NCI-H345 treated with DMSO at 0.1 percent for 48 hours (cell line): ENCODE measurements at regions not wholly inside any gene's neighbourhood (a gene's known extent, or its start where the extent isn't known, plus 50 kb on each side); places are given as distances from the start of the nearest gene placed in this dataset.
A peak's percentile ranks its signal among the peaks of the same experiment; 100 is the strongest.

Experiments
- DNase-seq: peaks from one replicate; lab custom pipeline; 2025; ENCODE audit not compliant: unreplicated experiment; lab: John Stamatoyannopoulos, UW

DNA sequence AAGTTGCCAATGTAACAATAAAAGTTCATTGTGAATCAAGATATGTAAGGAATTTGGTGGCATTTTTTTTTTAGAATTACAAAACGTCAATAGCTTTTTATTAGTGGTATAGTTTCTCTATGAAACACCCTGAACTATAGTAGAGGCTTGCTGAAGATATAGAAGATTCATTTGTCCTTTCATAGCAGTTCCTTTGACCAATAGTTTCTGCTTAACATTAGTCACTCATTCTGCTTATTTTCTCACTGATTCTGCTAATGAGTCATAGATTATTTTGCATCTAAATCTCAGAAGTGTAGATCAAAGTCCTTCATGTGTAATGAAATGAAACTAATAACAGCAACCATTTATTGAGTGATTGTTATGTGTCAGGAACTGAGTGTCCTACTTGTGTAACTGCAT is 205.0 kb upstream of the TET2 start:
- DNase-seq = no peak

DNA sequence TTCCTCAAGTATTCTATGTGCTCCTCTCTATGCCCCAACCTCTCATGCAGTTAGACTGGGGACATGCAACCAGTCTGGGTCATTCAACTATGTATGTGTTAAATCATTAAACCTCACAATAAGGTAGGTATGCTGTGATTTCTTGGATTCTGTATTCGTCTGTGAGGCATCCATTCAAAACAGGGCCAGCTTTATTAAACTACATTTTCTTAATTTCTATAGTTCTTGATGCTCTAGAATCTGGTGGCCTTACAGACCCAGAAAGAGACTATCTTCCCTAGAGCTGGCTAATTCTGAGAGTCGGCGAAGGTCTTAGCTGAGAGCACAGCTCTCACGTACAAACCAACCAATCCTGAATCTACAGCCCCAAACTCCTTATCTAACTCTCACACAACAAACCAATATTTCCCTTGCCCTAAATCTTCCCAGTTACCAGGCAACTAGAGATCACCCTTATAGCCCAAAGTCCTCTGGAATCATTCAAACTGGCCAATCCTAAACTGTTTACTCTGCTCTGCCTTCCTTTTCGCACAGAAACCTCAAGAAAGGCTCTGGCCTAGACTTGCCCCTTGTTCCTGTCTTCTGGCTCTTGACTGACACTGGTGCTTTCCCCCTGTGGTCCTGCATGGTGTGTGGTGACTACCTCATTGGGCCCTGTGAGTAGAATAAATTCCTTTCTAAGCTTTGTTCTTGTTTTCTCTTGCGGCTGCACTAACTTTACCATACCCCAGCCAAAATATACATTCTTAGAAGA is 203.5 kb upstream of the TET2 start:
- DNase-seq = no peak

DNA sequence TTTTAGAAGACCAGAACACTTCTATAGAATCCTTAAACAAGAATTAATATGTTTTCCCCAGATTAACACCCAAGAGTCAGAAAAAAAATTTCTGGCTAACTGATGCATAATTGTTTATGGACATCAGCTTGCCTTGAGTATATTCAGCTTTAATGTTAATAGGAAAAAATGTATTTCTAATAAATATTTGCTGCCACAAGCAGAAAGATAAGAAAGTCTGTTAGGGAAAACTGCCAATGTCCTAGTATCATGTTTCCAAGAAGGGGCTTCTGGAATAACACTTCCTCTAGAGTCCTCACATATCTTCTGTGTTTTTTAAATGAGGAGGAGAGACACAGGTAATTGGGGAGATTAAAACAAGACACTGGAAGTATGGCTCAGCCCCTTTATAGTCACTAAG is 202.1 kb upstream of the TET2 start:
- DNase-seq = no peak

DNA sequence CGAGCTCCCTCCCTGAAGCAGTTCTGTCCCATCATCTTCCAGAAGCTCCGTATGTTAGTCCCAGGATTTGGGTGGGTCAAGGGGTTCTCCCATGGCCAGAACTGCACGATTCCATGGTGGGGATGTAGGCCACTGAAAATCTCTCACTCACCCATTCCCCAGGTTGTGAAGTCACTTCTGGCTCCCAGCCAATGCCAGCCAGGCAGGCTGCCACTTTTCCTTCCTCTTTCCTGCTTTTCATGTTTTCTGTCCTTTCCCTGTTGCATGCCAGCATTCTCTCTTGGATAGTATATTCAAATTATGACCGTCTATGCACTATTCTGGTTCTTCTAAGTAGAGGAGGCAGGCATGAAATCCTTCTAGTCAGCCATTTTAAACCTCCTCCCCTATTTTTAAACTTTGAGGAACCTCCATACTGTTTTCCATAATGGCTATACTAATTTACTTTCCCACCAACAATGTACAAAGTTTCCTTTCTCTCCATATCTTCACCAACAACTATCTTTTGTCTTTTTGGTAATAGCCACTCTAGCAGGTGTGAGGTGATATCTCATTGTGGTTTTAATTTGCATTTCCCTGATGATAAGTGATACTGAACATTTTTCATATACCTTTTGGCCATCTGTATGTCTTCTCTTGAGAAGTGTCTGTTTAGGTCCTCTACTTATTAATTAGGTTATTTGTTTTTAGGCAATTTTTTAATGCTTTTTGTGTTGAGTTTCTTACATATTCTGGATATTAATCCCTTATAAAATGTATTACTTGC is 182.1 kb upstream of the TET2 start:
- DNase-seq = no peak

DNA sequence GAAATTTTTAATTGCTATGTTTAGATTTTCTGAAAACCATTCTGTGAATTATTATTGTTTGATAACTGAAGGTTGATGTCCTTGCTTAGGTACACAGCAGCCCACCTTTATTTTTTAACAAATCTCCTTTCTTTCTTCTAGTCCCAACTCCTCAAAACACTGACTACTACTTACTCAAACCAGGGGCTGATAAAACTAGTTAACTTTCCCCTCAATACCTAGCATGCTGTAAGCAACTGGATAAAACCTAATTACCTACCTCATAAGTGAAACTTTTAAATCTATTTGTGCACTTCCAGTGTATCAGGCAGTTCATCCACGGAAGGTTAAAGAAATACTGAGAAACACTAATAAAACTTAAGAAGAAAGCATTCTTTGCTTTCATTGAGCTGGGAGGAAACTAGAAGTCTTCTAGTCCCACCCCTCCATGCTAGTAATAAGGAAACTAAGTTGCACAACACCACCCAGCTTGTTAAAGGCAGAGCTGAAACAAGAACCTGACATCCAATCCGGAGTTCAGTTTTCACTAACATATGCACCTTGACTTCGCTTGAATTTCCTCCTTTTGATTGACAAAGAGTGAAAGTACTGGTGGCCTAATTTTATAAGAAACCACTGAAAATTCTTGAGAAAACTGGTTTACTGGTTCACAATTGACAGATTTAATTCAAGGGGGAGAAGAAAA is 180.2 kb upstream of the TET2 start:
- DNase-seq = no peak

DNA sequence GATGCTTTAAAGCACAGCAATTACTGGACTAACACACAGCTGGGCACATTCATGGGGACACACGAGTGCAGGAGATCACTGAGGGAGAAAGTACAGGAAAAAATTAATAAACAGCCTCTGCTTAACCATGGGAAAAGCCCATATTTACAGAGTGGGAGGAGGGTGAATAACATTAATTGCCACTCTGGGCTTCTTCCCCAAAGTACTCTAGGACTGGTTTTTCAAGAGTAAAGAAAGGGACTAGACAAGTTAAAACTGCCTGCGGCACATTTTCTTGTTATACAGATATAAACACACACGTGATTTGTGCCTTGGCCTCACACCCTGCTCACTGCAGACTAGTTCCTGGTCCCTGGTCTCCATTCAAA is 179.7 kb upstream of the TET2 start:
- DNase-seq = peak; percentile 24

DNA sequence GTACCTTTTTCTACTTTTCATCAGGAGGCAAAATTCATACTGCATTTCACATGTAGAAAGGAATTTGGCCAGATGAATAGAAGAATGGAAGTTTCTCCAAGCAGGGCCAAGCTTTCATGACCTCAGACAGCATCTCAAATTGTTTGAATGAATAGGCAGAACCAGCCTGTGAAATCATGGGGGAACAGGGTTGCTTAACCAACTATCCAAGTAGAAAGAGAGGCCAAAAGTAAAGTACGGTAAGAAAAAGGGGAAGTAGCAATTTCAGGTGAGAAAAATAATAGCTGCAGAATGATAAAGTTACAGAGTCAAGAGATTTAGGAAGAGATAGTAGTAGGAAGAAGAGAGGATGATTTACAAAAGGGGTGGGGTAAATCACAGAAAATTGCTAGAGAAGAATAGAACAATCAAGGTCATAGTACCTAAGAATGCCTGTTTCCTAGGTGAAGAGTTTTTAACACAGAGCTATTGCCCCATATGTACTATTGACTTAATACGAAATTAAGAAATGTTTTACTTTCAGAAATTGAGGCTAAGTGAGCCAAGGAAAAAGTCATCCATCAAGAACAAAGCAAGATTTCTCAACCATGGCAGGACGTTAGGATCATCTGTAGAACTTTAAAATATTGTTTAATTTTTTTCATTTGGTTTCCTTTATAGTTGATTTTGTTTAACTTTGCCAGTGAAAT is 177.1 kb upstream of the TET2 start:
- no peak for DNase-seq

DNA sequence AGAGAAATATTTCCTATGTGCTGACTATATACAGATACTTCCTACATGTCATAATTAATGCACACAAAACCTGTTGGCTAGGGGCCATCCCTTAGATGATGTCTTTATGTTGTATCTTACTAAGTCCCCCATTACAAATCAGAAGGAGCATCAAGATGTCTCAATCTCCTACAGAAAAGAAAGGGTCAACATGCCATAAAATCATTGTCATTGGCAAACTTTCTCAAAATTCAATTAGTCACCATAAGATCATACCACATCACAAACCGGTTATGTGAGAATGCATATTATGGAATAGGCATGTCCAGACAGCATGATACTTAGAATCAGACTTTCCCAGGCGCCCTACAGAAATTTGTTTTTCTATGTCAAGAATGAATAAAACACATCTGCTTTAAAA is 175.2 kb upstream of the TET2 start:
- DNase-seq = no peak

DNA sequence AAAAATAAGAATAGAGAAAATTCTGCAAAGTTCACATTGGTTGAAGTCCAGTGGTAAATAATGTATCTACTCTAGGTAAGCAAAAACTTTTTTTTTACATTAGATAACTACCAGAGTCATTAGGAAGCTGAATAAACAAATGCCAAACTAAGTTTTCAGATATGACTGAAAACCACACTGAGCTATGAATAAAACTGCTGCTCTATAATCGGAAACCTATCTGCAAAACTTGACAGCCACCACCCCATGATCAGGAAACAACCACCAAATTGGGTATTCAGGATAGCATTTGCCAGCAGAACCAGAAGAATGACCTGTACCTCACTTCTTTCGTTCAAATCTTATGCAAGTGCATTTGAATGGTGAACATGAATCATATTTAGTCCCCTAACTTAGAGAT is 173.0 kb upstream of the TET2 start:
- DNase-seq = no peak

DNA sequence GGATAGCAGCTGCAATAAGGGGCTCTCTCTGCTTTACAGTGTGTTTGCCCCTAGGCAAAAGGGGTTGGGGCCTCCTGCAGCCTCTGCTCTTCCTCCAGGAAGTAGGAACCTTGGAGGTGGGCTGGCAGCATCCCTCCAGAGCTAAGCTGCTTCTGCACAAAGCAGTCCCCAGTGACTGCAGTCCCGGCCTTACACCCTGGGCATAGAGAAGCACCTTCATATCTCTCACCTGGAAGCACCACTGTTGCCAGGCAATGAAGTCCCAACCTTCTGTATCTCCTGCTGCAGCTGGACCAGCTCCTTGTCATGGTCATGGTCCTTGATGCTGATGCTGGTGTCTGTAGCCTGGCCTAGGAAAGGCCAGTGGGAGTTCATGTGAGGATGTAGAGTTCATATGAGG is 171.1 kb upstream of the TET2 start:
- DNase-seq = no peak

DNA sequence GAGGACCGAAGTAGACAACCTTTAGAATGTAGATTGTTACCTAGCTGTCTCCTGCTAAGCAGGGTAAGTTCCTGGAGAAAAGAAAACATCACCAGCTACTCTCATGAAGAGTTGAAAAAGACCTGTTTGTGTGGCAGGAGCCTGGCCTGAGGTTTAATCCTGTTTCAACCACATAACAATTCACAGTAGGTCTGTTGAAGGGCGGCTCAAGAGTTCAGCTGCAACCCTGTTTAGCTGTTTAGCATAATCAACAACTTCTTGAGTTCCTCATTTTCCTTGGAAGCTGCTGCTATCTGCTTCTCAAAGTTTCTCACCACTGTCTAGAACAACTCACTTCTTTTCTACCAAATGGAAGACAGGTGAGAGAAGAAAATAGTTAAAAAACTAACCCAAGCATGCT is 170.4 kb upstream of the TET2 start:
- no peak for DNase-seq

DNA sequence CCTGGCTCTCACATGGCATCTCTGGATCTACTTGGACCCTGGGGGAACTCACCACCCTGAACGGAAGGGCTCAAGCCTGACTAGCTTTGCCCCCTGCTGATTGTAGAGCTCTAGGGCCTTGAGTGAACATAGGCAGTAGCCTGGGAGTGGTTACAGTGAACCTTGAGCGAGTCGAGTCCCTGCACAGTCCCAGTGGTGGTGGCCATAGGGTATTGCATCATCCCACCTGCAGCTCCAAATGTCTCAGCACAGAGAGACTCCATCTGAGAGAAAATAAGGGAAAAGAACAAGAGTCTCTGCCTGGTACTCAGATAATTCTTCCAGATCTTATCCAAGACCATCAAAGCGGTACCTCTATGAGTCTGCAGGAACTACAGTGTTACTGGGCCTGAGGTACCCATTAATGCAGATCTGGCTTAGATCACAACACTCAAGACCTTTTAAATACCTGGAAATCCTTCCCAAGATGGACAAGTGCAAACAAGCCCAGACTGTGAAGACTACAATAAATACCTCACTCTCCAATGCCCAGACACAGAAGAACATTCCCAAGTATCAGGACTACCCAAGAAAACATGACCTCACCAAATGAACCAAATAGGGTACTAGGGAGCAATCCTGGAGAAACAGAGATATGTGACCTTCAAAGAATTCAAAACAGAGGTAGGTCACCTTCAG is 167.5 kb upstream of the TET2 start:
- DNase-seq = no peak

DNA sequence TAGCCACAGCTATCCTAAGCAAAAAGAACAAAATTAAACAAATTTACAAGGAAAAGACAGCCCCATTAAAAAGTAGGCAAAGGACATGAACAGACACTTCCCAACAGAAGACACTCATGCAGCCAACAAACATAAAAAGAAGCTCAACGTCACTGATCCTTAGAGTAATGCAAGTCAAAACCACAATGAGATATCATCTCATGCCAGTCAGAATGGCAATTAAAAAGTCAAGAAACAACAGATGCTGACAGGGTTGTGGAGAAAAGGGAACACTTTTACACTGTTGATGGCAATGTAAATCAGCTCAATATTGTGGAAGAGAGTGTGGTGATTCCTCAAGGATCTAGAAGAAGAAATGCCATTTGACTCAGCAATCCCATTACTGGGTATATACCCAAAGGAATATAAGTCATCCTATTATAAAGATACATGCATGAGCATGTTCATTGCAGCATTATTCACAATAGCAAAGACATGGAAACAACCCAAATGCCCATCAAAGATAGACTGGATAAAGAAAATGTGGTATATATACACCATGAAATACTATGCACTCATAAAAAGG is 163.0 kb upstream of the TET2 start:
- no peak for DNase-seq

DNA sequence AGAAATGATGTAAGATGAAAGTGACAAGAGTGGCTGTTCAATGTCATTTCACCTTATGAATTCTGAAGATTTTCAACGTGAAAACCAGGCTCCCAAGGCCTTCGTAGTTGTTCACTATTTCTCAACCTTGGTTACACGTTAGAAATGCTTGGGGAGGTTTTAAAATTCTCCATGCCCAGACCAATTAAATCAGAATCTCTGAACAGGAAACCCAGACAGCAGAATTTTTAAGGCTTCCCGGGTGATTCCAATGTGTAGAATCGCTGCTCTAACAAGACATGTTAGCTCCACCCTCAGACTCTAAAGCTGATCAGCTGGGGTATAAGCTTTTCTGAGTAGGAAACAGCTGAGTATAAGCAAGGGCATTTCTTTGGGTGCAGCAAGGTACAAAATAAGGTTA is 160.4 kb upstream of the TET2 start:
- DNase-seq = no peak

DNA sequence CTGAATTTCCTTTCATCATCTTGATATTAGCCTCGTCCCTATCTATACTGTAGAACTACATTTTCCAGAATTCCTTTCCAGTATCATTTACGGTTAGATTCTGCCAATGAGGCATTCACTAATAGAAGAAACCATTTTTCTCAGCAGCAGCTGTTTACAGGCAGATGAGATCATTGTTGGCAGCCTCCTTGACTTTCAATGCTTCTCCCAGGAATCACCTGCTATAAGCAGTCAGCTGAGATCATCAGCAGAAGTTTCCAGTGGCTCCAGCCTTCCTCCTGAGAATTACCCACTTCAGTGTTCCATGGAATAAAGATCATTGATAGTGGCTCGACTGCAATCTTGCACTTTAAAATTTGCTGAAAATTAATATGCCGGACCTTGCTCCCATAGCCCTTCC is 157.3 kb upstream of the TET2 start:
- no peak for DNase-seq

DNA sequence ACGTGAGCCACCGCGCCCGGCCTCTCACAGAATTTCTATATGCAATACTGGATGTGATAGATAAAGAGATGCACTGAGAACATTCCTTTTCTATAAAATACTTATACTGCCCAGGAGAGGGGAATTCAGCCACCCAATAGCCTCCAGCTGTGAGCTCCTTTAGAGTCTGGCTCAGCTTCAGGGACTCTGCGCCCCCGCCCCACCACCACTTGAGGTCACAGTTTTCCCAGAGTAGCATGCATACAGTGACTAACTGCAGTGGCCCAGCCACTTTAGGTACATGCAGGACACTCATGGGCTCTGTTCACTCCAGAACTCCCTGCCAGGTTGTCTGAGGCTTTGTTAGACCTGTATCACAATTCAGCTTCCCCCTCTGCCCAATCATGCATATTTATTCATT is 144.4 kb upstream of the TET2 start:
- DNase-seq = no peak

DNA sequence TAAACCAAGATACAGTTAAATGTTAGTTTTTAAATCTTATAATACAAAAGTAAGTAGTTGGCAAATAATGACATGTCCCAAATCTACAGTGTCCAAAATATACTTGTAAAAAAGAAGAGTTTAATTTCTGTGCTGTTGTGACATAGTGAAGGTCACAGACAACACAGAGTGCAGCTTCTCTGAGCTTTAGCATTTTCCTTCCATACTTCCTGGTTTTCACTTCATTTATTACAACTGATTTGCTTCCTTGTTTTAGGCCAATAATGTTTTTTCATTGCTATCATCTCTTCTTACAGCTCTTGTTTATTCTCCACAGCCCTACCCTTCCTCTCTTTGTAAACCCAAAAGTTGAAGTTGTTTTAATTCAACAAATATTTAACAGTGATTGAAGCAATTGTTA is 132.4 kb upstream of the TET2 start:
- no peak for DNase-seq

DNA sequence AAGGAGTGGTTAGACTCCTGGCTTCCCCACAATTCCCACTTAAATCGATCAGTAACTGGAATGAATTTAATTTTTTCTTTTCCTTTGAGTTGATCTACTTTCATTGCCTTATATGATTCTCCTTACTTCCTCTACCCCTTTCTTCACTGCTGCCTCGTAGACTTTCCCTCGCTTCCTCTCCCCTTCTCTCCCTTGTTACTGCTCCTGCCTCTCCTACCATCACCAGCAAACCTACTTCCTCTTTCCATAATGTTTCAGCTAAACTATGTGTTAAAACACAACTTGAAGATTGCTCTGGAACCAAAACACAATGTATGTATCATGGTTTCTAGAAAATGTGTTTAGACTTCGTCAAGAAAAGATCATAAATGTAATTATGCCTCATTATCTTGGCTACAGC is 132.0 kb upstream of the TET2 start:
- DNase-seq = no peak

DNA sequence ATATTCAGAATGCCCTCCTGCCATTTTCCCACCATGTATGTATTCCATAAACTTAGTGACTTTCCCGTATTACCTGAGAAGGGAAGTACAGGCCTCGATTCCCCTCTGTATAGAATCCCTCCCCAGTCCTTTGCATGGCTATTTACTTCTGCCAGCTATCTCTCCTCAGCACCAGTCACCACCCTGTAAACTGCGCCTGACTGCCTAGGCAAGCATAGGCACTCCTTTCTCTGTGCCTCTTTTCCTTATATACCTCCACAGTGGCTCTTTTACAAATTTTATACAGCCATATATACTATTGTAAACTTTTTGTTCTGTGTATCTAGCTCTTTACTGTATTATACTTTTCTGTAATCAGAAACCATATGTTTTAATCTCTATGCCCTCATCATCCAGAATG is 130.9 kb upstream of the TET2 start:
- DNase-seq = no peak

DNA sequence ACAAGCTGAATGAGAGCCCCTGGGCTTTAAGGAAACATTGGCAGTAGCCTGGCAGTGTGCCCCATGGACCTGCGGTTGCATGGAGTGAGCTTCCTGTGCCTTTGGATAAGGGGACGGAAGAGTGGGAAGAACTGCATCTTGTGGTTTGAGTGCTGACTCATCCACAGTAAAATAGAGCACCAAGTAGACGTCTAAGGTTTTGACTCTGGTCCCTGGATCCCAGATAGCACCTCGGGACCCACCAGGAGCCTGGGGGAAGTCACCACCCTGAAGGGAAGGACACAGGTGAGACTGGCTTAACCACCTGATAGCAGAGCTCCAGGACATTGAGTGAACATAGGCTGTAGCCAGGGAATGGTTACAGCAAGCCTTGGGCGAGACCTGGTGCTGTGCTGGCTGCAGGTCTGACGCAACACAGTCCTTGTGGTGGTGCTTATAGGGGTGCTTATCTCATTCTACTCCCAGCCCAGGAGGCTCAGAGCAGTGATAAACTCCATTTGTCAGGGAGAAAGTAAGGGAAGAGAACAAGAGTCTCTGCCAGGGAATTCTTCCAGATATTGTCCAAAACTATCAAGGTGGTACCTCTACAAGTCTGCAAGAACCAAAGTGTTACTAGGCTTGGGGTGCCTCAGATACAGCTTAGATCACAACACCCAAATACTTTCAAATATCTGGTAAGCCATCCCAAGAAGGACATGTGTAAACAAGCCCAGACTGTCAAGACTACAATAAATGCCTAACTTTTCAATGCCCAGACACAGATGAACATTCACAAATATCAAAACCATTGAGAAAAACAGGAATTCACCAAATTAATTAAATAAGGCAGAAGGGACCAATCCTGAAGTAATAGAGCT is 123.6 kb upstream of the TET2 start:
- DNase-seq = no peak
